GM23338 (cell line): ENCODE measurements at regions not wholly inside any gene's neighbourhood (a gene's known extent, or its start where the extent isn't known, plus 50 kb on each side); places are given as distances from the start of the nearest gene placed in this dataset.

Source experiments
- CREB1 ChIP-seq: fragments of 250-450 bp; sonication (Bioruptor Pico); IDR thresholded peaks from 2 replicates; pipeline ENCODE4 v1.5.0; 2020; ENCODE audit warnings: low read depth, mild to moderate bottlenecking, moderate library complexity
- EZH2 ChIP-seq: fragments of 200-600 bp; sonication (generic); IDR thresholded peaks from one replicate; pipeline ENCODE4 v1.8.0; 2017; ENCODE audit warnings: antibody characterized with exemption, mild to moderate bottlenecking, low read depth; ENCODE audit not compliant: unreplicated experiment
- EZH2phosphoT487 ChIP-seq: fragments of 200-600 bp; sonication (generic); IDR thresholded peaks from one replicate; pipeline ENCODE4 v1.8.1; 2018; ENCODE audit warnings: antibody characterized with exemption; ENCODE audit not compliant: unreplicated experiment
- POLR2AphosphoS5 ChIP-seq: IDR thresholded peaks from 2 replicates; pipeline ENCODE4 v1.6.1; 2016; ENCODE audit warnings: antibody characterized with exemption, low read depth
- REST ChIP-seq: IDR thresholded peaks from one replicate; pipeline ENCODE4 v1.6.1; 2018; ENCODE audit warnings: antibody characterized with exemption; ENCODE audit not compliant: unreplicated experiment
- STAT1 ChIP-seq: IDR thresholded peaks from one replicate; pipeline ENCODE4 v1.6.1; 2016; ENCODE audit warnings: antibody characterized with exemption; ENCODE audit not compliant: unreplicated experiment
- ZNF331 ChIP-seq: fragments of 250-450 bp; sonication (Bioruptor Pico); IDR thresholded peaks from 2 replicates; pipeline ENCODE4 v1.5.0; 2020; ENCODE audit warnings: low read depth, mild to moderate bottlenecking, moderate library complexity
- TF ChIP-seq, protein P1 (sequence below), 2 experiments: fragments of 200-600 bp in 1 of 2; sonication (generic) in 1 of 2; conservative IDR thresholded peaks; 2 replicates each; pipeline versions ENCODE4 v1.5.1 to v1.6.1; 2016 to 2017; ENCODE audit warnings: antibody characterized with exemption in 2 of 2, low read depth in 2 of 2, mild to moderate bottlenecking in 2 of 2, moderate library complexity in 1 of 2
- TF ChIP-seq, protein P2 (sequence below): IDR thresholded peaks from 2 replicates; pipeline ENCODE4 v1.6.1; 2016; ENCODE audit warnings: antibody characterized with exemption

DNA sequence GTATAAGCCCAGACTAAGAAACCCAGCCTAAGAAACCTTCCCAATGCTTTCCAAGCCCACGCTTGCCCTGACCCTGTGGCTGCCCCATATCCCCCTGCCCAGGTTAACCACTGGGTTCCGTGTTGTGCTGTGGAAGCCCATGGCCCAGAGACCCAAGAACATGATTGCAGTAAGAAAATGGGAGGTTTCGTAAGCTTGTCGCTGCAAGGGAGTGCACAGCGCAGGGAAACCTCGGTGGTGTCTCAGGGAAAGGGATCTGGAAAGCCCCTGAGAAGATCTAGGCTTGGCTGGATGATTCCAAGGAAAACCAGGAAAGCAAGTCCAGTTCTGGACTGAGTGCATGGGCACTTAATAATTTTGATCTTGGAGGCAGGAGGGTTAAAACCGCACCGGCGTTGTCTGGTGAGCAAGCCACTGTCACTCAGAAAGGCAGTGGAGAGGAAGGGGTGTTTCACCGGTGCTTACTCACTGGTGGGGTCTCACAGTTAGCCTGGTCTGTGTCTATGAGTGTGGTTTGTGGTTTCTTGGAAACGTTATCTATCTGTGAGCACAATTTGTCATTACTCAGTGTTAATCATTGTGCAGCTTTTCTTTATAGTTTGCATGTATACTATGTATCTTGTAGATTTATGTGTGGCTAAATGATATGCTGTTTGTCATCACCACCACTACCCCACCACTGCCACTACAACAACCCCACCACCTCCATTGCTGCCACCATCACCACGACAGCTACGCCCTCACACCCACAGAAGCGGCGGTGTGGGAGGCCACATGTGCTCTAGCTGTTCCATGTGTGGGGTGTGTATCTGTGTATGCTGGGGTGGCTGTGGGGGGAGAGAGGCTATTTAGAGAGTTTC lies 53.3 kb upstream of the PRDM11 start:
- TF ChIP-seq STAT1 (no peak), REST (no peak), EZH2phosphoT487 (no peak), POLR2AphosphoS5 (no peak), EZH2 (no peak), ZNF331 (CRISPR knock-in tag) (no peak), CREB1 (CRISPR knock-in tag) (no peak)
- TF ChIP-seq, protein P1, sequence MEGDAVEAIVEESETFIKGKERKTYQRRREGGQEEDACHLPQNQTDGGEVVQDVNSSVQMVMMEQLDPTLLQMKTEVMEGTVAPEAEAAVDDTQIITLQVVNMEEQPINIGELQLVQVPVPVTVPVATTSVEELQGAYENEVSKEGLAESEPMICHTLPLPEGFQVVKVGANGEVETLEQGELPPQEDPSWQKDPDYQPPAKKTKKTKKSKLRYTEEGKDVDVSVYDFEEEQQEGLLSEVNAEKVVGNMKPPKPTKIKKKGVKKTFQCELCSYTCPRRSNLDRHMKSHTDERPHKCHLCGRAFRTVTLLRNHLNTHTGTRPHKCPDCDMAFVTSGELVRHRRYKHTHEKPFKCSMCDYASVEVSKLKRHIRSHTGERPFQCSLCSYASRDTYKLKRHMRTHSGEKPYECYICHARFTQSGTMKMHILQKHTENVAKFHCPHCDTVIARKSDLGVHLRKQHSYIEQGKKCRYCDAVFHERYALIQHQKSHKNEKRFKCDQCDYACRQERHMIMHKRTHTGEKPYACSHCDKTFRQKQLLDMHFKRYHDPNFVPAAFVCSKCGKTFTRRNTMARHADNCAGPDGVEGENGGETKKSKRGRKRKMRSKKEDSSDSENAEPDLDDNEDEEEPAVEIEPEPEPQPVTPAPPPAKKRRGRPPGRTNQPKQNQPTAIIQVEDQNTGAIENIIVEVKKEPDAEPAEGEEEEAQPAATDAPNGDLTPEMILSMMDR (conservative IDR thresholded peaks at IDR 0.05; ENCODE audit: low read depth in 2 of 2) = no peak
- TF ChIP-seq, protein P2, sequence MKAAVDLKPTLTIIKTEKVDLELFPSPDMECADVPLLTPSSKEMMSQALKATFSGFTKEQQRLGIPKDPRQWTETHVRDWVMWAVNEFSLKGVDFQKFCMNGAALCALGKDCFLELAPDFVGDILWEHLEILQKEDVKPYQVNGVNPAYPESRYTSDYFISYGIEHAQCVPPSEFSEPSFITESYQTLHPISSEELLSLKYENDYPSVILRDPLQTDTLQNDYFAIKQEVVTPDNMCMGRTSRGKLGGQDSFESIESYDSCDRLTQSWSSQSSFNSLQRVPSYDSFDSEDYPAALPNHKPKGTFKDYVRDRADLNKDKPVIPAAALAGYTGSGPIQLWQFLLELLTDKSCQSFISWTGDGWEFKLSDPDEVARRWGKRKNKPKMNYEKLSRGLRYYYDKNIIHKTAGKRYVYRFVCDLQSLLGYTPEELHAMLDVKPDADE = no peak
